Trophoblast cell (in vitro differentiated cells and primary cell): ENCODE measurements at regions not wholly inside any gene's neighbourhood (a gene's known extent, or its start where the extent isn't known, plus 50 kb on each side); places are given as distances from the start of the nearest gene placed in this dataset.
"Not testable (repeated sequence)": the region's sequence is repeated elsewhere in the genome, so short reads cannot be mapped to it uniquely, and the experiment has no call there.

Experiments
- DNase-seq, 2 donors: peaks; one replicate each; pipeline ENCODE4 v3.0.0-alpha.2; 2016
- H2AFZ ChIP-seq: 2 replicates; pipeline ENCODE4 v1.6.1; 2013; ENCODE audit warnings: low read length, moderate library complexity, mild to moderate bottlenecking; ENCODE audit not compliant: insufficient read depth, poor library complexity
- H2AK5ac ChIP-seq: 2 replicates; pipeline ENCODE4 v1.6.1; 2013; ENCODE audit warnings: mild to moderate bottlenecking, low read length
- H2BK120ac ChIP-seq: 2 replicates; pipeline ENCODE4 v1.6.1; 2013; ENCODE audit warnings: low read length, mild to moderate bottlenecking, moderate library complexity; ENCODE audit not compliant: insufficient read depth, poor library complexity
- H2BK12ac ChIP-seq: 2 replicates; pipeline ENCODE4 v1.6.1; 2013; ENCODE audit warnings: mild to moderate bottlenecking, low read length, moderate library complexity
- H2BK5ac ChIP-seq: 2 replicates; pipeline ENCODE4 v1.6.1; 2013; ENCODE audit warnings: low read length, low read depth, moderate library complexity, mild to moderate bottlenecking; ENCODE audit not compliant: poor library complexity
- H3K14ac ChIP-seq: 2 replicates; pipeline ENCODE4 v1.6.1; 2013; ENCODE audit warnings: mild to moderate bottlenecking, low read length
- H3K18ac ChIP-seq: 2 replicates; pipeline ENCODE4 v1.6.1; 2013; ENCODE audit warnings: mild to moderate bottlenecking, low read length
- H3K23ac ChIP-seq: 2 replicates; pipeline ENCODE4 v1.6.1; 2013; ENCODE audit warnings: low read length
- H3K27ac ChIP-seq: 2 replicates; pipeline ENCODE4 v1.5.1; 2013; ENCODE audit warnings: low read depth, mild to moderate bottlenecking, inconsistent platforms, low read length, moderate library complexity
- H3K27me3 ChIP-seq: 2 replicates; pipeline ENCODE4 v1.6.1; 2013; ENCODE audit warnings: inconsistent platforms, mild to moderate bottlenecking, low read length, moderate library complexity; ENCODE audit not compliant: insufficient read depth
- H3K36me3 ChIP-seq, 2 experiments: 1 replicate in 1 of 2; 2 replicates in 1 of 2; pipeline ENCODE4 v1.6.1; 2013; ENCODE audit warnings: low read length in 2 of 2, mild to moderate bottlenecking in 2 of 2, moderate library complexity in 1 of 2; ENCODE audit not compliant: insufficient read depth in 2 of 2, control insufficient read depth in 1 of 2
- H3K4ac ChIP-seq: 2 replicates; pipeline ENCODE4 v1.6.1; 2013; ENCODE audit warnings: low read depth, mild to moderate bottlenecking, low read length, moderate library complexity
- H3K4me1 ChIP-seq, 2 experiments: 1 replicate in 1 of 2; 2 replicates in 1 of 2; pipeline ENCODE4 v1.6.1; 2013; ENCODE audit warnings: low read length in 2 of 2, mild to moderate bottlenecking in 2 of 2, moderate library complexity in 1 of 2; ENCODE audit not compliant: insufficient read depth in 2 of 2, control insufficient read depth in 1 of 2
- H3K4me2 ChIP-seq: 2 replicates; pipeline ENCODE4 v1.6.1; 2013; ENCODE audit warnings: inconsistent platforms, mild to moderate bottlenecking, low read length, moderate library complexity
- H3K4me3 ChIP-seq: 2 replicates; pipeline ENCODE4 v1.5.1; 2013; ENCODE audit warnings: mild to moderate bottlenecking, low read depth, low read length, inconsistent platforms
- H3K79me1 ChIP-seq: one replicate; pipeline ENCODE4 v1.6.1; 2013; ENCODE audit warnings: low read length
- H3K79me2 ChIP-seq: 2 replicates; pipeline ENCODE4 v1.6.1; 2013; ENCODE audit warnings: low read length, mild to moderate bottlenecking; ENCODE audit not compliant: control insufficient read depth, insufficient read depth, poor library complexity
- H3K9ac ChIP-seq: 2 replicates; pipeline ENCODE4 v1.6.1; 2013; ENCODE audit warnings: mild to moderate bottlenecking, low read length
- H3K9me3 ChIP-seq: 2 replicates; pipeline ENCODE4 v1.6.1; 2013; ENCODE audit warnings: low read depth, mild to moderate bottlenecking, control low read depth, inconsistent platforms, low read length; ENCODE audit not compliant: insufficient read depth
- H4K12ac ChIP-seq: 2 replicates; pipeline ENCODE4 v1.6.1; 2013; ENCODE audit warnings: low read depth, mild to moderate bottlenecking, low read length, moderate library complexity
- H4K8ac ChIP-seq: 2 replicates; pipeline ENCODE4 v1.6.1; 2013; ENCODE audit warnings: low read depth, mild to moderate bottlenecking, low read length, moderate library complexity
- H4K91ac ChIP-seq: one replicate; pipeline ENCODE4 v1.6.1; 2013; ENCODE audit warnings: low read depth, mild to moderate bottlenecking, low read length, moderate library complexity
- WGBS: extraction: QIAGEN DNeasy Blood & Tissue Kit; methylation state at CpG from one replicate; pipeline ENCODE4 v1.1.7; 2013; ENCODE audit warnings: missing lambda C conversion rate; ENCODE audit not compliant: insufficient read length, insufficient coverage; ENCODE audit errors: extremely low coverage; 5-methylcytosine and 5-hydroxymethylcytosine counted together

- H3K4ac ChIP-seq, H4K91ac ChIP-seq, H2BK5ac ChIP-seq, H3K14ac ChIP-seq, H3K4me2 ChIP-seq, H3K23ac ChIP-seq, H2BK120ac ChIP-seq, DNase-seq, H3K27ac ChIP-seq, H3K27me3 ChIP-seq, H3K36me3 ChIP-seq, H3K4me3 ChIP-seq, H2AK5ac ChIP-seq, H4K12ac ChIP-seq, H3K79me1 ChIP-seq, H3K79me2 ChIP-seq, H3K9ac ChIP-seq, H3K18ac ChIP-seq, H4K8ac ChIP-seq, H2BK12ac ChIP-seq, H3K4me1 ChIP-seq, H2AFZ ChIP-seq, H3K9me3 ChIP-seq: not testable (repeated sequence)
- WGBS, result no CpG with 5 or more reads among the region's 1 CpG
Measured at GRCh38 chr3:101975415-101975814, 126.1 kb downstream of the NFKBIZ start.

DNA sequence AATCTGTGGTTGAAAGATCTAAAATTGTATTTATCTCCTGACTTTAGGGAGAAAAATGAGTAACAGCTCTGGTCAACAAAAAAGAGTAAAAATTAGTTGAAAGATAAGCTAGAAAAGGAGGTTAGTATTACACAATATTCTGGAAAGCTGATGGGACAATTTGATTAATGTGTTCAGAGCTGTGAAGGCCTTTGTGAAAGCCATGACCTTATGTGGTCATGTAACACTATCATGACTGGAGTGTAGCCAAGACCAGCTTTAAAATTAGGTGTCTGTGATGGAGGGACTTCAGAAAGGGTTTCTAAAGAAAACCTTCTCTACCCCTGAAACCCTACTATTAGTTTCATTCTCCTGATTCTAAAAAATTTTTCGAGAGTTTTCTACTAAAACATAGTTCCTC lies 127.2 kb downstream of the NFKBIZ start:
- Histone ChIP-seq H3K14ac (no peak overlapping the region), H3K27me3 (no peaks in the 10 kb centered on the region), H3K23ac (no peak overlapping the region), H3K9me3 (no peaks in the 10 kb centered on the region), H3K79me2 (no peaks in the 10 kb centered on the region), H3K4ac (no peak overlapping the region), H2BK5ac (no peak overlapping the region), H3K79me1 (no peaks in the 10 kb centered on the region), H3K18ac (no peak overlapping the region), H4K91ac (no peak overlapping the region), H3K27ac (no peak overlapping the region), H3K4me3 (no peak overlapping the region), H2BK12ac (no peak overlapping the region), H4K8ac (no peak overlapping the region), H3K9ac (no peak overlapping the region), H2AK5ac (no peak overlapping the region), H3K36me3 (no peaks in the 10 kb centered on the region), H2AFZ (no peak overlapping the region), H3K4me1 (no peaks in the 10 kb centered on the region), H2BK120ac (no peak overlapping the region), H4K12ac (no peak overlapping the region), H3K4me2 (no peak overlapping the region)
- no peak for DNase-seq
- no CpG with 5 or more reads among the region's 1 CpG for WGBS

GRCh38 chr3:101978348-101978747 lies 129.0 kb downstream of the NFKBIZ start:
- Histone ChIP-seq H3K18ac (no peak overlapping the region), H3K27me3 (no peaks in the 10 kb centered on the region), H2BK120ac (no peak overlapping the region), H3K27ac (no peak overlapping the region), H3K9me3 (no peaks in the 10 kb centered on the region), H3K36me3 (no peaks in the 10 kb centered on the region), H3K79me2 (no peaks in the 10 kb centered on the region), H2AFZ (no peak overlapping the region), H3K4ac (no peak overlapping the region), H3K4me1 (no peaks in the 10 kb centered on the region), H4K8ac (no peak overlapping the region), H4K12ac (no peak overlapping the region), H2AK5ac (no peak overlapping the region), H3K23ac (no peak overlapping the region), H3K9ac (no peak overlapping the region), H4K91ac (no peak overlapping the region), H3K79me1 (no peaks in the 10 kb centered on the region), H2BK5ac (no peak overlapping the region), H2BK12ac (no peak overlapping the region), H3K14ac (no peak overlapping the region), H3K4me3 (no peak overlapping the region), H3K4me2 (no peak overlapping the region)
- no CpG with 5 or more reads among the region's 2 CpGs for whole genome bisulfite sequencing
- DNase-seq, result no peak

- no peak overlapping the region for H2BK12ac ChIP-seq
- H3K4ac ChIP-seq, result no peak overlapping the region
- no CpG with 5 or more reads among the region's 3 CpGs for WGBS
- H4K8ac ChIP-seq, result no peak overlapping the region
- no peak overlapping the region for H3K4me2 ChIP-seq
- no peak overlapping the region for H3K23ac ChIP-seq
- H3K9ac ChIP-seq, result no peak overlapping the region
- H3K4me1 ChIP-seq, result no peaks in the 10 kb centered on the region
- no peak overlapping the region for H2BK120ac ChIP-seq
- no peak overlapping the region for H2BK5ac ChIP-seq
- H3K4me3 ChIP-seq, result no peak overlapping the region
- no peak overlapping the region for H4K91ac ChIP-seq
- no peak overlapping the region for H4K12ac ChIP-seq
- no peak overlapping the region for H2AFZ ChIP-seq
- H3K14ac ChIP-seq, result no peak overlapping the region
- no peaks in the 10 kb centered on the region for H3K27me3 ChIP-seq
- H3K27ac ChIP-seq, result no peak overlapping the region
- H2AK5ac ChIP-seq, result no peak overlapping the region
- no peaks in the 10 kb centered on the region for H3K79me2 ChIP-seq
- H3K36me3 ChIP-seq, result no peaks in the 10 kb centered on the region
- H3K79me1 ChIP-seq, result no peaks in the 10 kb centered on the region
- no peaks in the 10 kb centered on the region for H3K9me3 ChIP-seq
- no peak for DNase-seq
- H3K18ac ChIP-seq, result no peak overlapping the region
Measured at GRCh38 chr3:101979033-101979432, 129.7 kb downstream of the NFKBIZ start.
